ENCODE measurements at regions not wholly inside any gene's neighbourhood (a gene's known extent, or its start where the extent isn't known, plus 50 kb on each side); places are given as distances from the start of the nearest gene placed in this dataset.
A peak's percentile ranks its signal among the peaks of the same experiment; 100 is the strongest.

DNA sequence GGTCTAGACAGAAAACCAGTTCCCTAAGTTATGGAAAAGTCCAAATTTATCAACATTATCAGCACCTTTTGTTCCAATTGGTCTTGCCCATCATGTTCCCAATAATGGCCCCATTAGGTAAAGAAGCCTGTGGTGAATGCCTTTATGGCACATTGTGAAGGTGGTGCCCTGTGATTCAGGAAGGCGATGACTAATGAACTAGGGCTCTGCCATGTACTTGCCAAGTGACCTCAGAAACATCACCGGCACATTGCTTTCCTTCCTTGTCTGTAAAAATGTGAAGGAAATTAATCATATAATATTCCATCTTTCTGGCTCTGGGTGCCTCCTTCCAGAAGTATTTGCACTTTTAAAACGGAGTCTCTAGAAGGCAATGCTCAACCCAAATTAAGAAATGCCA is 132.3 kb downstream of the UNC5CL start:
- DNase-seq: no peak

DNA sequence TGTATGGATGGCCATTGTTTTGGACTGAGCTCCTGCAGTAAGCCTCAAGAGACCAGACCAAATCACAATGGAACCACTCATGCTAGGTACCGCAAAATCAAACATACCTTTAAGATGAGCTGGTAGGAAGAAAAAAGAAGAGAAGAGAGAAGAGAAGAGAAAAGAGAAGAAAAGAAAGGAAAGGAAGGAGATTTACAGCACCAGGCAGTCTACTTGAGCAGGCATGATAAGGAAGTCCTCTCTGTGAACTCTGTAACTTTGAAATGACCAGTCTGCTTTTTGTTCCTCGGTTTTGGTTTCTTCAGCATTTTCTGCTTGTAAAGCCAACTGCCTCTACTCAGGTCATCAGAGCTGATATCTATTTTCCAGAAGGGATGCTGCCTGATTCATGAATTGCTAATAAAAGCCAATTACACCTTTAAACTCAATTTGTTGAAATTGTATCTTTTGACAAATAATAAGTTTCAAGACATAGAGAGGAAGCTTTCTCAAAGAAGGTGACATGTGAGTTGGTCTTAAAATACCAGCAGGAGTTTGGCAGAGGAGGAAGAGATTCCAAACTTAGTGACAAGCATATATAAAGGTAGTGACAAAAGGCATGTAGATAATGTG is 134.3 kb downstream of the UNC5CL start:
- no peak for DNase-seq

DNA sequence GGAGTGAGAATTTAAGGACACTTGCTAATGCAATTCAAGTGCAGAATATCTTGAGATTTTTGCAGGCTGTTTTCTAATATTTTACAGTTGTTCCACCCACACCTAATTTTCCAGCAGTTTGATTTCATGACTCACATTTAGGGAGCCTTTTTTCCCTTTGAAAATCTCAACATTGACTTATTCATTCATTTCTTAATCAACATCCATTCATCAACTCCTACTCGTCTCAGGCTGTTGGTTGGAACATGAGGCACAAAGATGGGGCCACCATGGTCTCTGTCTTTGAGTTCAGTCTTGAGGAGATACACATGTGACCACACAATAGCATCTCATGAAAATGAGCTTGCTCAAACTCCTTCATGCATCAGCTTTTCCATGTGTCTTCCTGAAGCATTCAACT is 135.6 kb downstream of the UNC5CL start:
- no peak for DNase-seq

DNA sequence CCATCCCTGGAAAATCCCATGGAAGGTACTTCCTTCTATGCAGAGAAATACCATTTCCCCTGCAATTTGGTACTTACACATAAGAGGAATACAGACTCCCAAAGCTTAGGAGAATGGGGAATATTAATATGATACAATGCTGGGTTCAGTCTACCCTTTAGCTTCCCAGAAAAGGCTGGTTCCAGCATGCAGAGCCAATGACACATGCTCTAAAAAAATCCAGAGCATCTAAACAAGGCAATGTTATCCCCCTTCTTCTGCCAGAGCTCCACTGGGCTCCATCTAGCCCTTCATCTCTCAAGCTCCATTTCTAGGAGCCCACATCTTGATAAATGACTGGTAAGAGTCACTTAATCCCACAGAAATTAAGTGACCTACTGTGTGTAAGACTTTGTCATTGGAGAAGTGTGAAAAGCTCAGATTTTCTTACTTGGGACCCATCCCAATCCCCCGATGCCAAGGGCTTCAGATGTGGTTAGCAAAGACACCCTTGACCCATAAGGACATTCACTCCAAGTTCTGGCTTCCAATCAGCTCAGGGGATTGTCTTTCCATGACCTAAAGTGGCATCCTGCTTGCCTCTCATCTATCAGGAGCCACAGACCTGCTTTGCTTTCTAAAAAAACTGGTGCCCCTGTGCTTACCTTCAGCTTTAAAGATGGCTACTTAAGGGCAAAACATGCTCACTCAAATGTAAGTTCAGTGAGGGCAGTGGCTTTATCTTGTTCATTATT is 137.5 kb downstream of the UNC5CL start:
- no peak for DNase-seq

DNA sequence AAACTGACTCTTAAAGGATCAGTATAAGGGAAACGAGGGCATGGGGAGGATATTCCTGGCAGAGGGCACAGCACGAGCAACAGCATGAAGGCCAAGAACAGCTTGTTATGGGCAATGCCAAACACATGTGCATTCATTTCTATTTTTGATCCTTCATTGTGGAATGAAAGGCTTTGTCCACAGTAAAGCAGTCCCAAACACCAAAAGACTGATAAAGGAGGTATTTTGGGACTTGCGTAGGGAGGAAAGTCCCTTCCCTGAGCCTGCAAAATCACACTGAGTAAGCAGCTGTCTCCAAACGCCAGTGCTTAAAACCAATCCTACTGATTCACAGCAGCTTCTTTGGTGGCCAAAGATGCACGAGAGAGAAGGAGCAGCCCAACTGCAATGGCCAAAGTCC is 138.2 kb downstream of the UNC5CL start:
- no peak for DNase-seq

DNA sequence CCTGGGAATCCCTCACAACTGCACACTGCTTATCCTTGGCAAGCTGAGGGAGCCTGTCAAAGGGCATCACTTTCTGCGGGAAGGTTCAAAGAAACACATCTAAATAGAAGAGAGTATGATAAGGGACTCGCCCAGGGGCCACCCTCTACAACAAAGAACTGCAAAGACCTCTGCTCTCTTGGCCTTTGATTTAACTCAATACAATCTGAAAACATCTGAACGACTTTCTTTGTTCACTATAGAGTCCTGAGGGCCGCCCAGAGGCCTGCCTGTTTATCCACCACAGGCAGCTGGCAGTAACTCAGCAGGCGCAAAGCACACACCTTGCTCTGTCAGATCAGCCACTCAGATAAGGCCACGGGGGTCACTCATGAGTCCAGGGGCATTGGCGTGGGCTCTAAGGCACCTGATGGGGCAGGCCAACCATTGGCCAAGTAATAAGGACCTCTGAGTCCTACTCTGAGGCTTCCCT is 139.3 kb downstream of the UNC5CL start:
- no peak for DNase-seq

DNA sequence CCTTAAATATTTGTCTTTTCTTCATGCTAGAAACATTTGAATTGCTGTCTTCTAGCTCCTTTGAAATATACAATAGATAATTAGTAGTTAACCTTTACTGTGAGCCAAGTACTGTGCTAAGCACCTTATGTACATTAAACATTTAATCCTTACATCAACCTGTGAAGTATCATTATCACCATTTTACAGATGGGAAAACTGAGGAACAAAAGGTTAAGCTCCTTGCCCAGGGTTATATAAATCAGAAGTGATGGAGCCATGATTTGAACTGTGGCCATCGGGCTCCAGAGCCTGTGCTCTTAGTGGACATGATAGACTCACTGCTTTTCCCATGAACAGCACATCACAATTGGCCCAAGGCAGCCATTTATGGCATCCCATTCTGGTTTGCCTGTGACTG is 140.9 kb downstream of the UNC5CL start:
- DNase-seq: no peak

DNA sequence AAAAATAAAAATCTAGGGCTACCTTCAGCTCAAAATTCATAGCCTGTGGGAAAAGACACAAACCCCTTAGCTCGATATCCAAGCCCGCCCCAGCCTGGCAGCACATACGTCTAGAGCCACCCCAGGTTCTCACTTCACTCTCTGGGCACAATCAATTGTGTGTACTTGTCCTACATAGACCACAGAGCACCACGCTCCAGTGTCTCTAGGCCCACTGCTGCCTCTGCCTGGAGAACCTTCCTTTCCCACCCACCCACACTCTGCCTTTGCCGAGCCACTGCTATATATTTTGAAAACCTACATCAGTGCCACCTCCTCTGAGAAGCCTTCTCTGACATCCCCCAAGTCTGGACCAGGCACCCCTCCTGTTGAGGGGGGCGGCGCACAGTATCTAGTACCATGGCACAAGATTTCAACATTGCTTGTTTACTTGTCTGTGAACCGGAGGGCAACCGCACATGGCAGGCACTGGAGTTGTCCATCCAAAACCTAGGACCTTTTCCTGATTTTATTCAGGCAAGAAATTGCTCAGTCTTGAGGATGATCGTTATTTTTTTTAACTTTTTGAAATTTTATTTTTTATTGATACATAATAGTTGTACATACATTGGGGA is 141.5 kb downstream of the UNC5CL start:
- DNase-seq: no peak

DNA sequence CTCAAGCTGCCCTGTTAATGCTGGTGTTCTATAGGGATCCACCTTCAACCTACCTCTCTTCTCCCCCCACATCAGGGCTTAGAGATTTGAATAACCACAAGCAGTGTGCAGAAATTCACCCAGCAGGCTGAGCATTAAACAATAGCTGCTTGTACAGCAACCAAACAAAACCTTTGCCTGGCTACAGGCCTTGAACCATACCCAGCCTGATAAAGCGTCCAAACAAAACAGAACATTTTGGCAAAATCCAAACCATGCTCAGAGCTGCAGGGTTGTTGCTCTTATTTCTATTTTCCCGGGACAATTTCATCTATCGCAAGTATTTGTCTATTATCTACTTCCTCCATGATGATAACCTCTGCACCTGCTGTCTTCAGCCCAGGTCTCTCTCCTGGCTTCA is 142.3 kb downstream of the UNC5CL start:
- DNase-seq: no peak

DNA sequence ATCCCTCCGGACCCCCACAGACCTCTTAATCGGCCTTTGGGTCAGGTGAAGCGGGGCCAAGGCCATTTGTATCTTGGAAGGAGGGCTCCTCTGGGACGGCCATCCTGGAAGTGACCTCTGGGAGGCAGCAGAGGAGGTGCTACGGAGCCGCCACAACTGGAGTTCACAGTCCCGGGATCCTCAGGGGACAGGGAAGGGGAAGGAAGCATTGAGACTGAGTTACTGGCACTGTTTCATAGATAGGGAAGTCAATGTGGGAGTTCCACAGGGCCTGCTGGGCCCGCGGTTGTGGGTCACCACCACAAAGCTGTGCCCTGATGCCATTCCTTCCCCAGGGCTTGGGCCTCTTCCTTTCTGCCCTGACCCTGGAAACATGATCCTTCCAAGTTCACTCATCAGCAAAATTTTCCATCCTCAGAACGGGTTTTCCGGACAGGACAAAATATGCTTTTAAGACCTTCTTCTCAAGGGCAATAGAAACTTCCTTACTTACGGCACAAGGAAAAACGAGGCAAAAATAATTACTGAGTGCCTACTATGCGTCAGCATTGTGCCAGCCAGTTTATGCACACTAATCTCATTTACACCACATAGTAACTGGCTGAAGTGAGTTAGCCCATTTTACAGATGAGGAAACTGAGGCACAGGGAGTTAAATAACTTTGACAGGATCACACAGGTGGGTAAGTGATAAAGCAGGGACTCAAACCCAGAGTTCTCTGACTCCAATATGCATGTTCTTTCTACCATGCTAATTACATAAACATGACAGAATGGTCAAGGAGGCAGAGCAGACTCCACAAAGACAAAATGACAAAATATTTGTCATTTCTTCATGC is 143.8 kb downstream of the UNC5CL start:
- DNase-seq: peak; percentile 3 to 5

DNA sequence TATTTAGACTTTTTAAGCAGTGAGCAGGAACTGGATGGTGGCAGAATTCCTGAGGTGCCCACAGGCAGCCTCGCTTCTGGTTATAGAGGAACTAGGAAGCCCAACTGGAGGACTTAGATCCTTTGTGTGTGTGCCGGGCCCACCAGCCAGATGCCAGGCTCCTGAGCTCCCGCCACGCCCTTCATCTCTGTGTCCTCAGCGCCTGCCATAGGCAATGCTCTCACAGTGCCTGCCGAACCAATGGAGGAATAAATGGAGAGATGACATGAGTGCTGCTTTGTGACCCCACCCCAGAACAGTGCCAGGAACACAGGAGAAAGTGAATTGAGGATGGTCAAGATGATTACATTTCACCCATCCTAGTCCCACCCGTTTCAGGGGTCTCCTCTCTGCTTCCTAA is 146.0 kb downstream of the UNC5CL start:
- no peak for DNase-seq

DNA sequence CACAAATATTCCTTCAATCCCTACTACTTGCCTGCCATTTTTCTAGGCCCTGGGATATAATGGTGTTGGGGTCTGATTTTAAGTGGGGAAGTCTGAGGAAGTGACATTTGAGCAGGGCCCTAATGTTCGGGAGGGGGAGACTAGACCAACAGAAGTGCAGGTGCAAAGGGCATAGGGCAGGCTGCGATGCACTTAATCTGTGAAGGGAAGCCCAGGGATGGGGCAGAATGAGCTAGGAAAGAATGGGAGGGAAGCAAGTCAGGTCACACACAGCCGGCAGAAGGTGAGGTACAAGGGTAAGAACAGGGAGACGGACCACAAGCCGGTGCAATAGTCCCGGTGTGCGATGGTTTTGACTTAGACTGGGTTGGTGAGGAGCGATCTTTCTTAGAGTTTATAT is 146.8 kb downstream of the UNC5CL start:
- no peak for DNase-seq

DNA sequence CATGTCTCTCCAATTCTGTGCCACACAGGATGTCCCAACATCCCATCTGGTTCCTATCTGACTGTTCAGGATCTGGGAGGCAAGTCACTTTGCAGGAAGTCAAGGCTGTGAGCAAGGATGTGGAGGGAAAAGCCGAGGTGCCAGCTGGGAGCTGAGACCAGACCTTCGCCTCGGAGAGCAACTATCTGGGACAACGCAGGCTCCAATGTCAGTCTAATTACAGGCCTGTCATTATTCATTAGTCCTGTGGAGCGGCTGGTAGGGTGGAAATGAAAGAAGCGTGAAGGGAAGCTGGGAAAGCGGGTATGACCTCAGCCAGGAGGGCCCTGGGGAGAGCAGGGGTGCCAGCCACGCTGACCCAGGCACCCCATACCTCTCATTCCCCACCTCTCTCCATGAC is 147.3 kb downstream of the UNC5CL start:
- no peak for DNase-seq

DNA sequence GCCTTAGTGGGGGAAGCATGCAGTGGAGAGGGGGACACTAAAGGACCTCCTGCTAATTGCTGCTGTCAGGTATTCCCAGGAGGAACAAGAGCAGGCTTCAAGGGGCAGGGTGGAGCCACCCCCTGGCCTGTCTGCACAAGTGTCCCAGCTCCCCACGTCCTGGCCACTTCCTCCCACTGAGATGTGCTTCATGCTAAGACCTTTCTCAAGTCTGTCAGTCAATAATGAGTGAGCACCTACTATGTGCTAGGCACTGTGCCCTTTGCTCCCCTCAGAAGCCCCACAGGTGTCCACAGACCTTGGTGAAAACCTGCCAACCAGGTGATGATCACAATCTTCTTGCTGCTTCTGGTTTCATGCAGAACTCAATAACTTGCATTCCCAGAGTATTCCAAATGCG is 147.9 kb downstream of the UNC5CL start:
- DNase-seq: no peak

DNA sequence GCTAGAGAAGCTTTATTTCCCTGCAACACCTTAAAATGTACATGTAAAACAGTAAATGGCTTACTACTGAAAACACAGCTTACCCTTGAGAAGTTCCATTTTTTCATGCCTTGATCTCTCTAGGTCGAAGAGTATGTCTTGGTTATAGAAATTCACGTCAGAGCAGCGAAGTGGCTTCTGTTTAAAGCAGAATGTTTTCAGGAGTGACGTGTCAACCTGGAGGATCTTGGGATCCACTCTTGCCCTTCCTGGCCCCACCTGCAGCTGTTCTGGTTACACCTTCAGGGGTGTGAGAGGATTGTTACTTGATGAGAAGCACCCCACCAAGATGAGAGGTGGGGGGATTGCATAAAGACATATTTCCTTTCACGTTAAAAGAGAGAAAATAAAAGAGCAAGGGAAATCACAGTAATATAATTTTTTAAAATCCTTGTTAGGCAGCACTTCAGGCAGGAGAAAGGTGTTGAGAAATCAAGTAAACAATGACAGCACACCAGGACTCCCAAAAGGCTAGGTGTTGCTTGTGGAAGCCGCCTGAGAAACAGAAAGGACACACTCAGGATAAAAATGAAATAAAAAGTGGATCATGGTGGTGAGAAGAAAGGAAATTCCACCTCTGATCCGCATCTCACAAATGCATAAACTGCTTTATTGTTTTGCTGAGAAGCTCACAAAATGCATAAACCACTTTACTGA is 149.7 kb downstream of the UNC5CL start:
- no peak for DNase-seq

DNA sequence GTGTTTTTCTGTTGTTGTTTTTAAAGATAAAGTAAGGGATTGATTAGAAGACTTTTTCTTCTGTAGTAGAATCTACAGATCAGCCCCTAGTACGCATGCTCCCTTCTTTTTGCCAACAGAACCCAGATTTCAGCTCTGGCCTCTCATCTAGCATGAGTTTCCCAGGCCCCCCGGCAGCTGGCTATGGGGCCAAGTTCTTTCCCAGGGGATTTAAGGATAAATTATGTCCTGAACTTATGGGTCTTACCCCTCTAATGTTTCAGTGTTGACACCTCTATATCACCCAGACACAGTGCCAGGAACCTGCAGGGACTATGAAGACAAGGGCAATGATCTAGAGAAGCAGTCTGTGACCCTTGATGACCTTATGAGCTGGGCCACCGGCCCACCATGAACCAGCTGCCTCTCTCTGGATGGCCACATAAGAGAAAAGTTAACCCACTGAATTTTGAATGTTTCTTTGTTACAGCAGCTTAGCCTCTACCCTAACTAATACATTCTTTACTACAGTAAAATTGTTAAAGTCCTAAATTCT is 150.5 kb downstream of the UNC5CL start:
- no peak for DNase-seq

DNA sequence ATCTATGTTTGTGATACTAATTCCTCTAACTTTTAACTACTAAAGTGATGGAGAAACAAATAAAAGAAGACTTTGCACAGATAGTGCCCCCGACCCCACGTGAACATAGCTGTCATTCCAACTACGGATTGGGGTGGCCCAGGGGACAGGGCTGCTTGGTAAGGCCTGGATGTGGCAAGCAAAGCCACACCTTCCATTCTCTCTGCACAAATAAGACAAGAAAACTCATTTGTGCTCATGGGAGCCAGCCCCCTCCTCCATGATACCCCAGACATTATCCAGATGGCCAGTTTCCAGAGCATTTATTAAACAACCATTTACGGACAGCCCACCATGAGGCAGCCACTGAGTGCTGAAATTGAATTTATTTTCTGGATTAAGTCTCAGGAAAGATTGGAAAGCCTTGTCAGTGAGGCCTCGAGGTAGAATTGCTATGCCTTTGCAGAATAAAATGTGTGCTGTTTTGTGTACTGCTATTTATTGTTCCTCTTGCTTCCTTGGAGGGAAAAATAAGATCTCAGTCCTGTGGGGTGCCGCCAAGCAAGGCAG is 151.2 kb downstream of the UNC5CL start:
- DNase-seq: no peak

DNA sequence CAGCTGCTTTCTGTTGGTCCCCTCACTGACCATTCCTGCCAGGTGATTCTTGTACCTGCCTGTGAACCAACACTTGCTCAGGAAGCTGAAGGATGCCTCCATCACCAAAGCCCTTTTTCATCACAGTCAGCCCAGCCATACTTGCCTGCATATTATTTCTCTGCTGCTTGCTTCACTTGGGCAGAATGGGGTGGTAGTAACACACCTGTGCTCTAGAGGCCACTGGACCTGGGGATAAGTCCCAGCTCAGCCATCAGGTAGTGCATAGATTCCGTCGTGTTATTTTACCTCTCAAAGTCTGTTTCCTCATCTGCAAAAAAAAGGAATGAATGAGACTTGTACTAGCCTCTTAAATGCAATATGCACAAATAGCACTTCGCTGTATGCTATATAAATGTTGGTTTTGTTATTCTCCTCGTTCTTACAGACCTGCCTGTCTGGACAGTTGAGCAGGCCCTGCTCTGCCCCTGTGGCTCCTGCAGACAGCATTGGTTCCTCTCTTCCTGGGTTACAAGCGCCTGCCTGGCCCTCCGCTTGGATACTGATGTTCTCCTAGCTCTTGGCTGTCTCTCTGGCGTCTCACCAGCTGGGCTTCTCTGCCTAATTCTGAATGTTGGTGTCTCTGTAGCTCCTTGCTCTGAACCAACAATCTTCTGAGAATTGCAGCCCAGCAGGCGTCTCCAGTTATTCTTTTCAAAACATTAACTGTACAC is 151.8 kb downstream of the UNC5CL start:
- DNase-seq: no peak

DNA sequence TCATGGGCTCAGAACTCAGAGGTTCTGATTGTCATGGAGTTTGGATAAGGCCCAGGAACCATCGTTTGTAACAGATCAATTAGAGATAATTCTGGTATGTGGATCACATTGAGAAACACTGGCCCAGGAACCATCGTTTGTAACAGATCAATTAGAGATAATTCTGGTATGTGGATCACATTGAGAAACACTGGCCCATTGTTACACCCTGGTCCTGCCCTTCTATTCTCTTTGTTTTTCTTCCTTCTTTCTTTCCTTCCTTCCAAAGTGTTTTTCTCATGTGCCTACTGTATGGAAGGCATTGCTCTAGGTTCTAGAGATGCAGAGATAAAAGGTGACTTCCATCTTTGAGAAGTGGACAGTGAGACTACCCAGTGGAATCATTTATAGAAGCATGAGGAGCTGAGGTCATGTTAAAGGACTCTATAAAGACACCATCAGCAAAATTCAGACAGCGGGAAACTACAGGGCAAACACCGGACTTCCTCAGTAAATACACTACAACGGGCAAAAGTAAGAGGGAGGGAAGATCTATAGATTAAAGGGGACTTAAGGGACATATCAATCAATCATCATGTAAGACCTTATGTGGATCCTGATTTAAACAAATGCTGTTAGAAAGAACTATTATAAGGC is 153.8 kb downstream of the UNC5CL start:
- no peak for DNase-seq

DNA sequence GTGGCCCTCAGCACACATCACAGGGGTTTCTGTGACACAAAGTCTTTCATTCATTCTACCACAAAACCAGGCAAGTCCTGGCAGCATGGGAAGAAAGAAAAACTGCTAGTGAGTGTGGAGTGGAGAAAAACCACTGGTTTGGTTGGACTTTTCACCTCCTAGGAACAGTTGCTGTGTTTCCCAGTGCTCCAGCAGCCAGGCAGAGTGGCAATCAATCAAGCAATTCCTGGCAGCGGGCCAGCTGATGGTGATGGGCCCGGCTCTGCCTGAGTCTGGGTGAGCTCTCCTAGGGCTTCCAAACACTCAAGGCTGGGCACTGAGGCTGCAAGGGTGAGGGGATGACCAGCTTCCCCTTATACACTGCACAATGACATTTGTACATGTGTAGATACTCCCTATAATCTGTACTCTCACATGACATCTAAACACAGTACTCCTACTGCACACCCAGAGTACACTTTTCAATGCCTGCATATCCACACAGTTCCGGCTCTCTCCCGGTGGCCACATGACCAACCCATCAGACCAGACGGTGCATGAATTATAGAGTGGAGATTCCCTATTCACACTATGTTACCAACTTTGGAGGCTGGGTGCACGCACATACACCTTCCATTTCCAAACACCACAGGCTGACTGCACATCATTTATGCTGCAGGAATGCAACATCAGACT is 156.6 kb downstream of the UNC5CL start:
- DNase-seq: no peak
